CD14-positive monocyte (primary cell): ENCODE measurements at regions not wholly inside any gene's neighbourhood (a gene's known extent, or its start where the extent isn't known, plus 50 kb on each side); places are given as distances from the start of the nearest gene placed in this dataset.

ENCODE experiments used
- DNase-seq, 3 donors: peaks; one replicate each; pipeline ENCODE4 v3.0.0-alpha.2; 2011 to 2022
- H2AFZ ChIP-seq: 2 replicates; pipeline ENCODE4 v1.6.0; 2012; ENCODE audit warnings: mild to moderate bottlenecking, low read depth, low read length, inconsistent platforms; ENCODE audit not compliant: insufficient read depth, poor library complexity, severe bottlenecking
- H3K27ac ChIP-seq, 2 donors: 1 replicate in 1 of 2; 2 replicates in 1 of 2; pipeline ENCODE4 v1.5.1; 2012 to 2013; ENCODE audit warnings: low read length in 2 of 2, control low read depth in 1 of 2, inconsistent platforms in 1 of 2, low read depth in 1 of 2, mild to moderate bottlenecking in 1 of 2
- H3K27me3 ChIP-seq, 2 donors: one replicate each; pipeline versions ENCODE4 v1.6.0 to v1.6.1; 2011 to 2013; ENCODE audit warnings: low read length in 2 of 2; ENCODE audit not compliant: control insufficient read depth in 2 of 2, insufficient read depth in 2 of 2
- H3K36me3 ChIP-seq, 2 donors: replicated peaks in 1 of 2; 1 replicate in 1 of 2; 2 replicates in 1 of 2; pipeline versions ENCODE4 v1.5.1 to v1.6.1; 2012 to 2013; ENCODE audit warnings: low read length in 2 of 2, control low read depth in 1 of 2, inconsistent platforms in 1 of 2, mild to moderate bottlenecking in 1 of 2; ENCODE audit not compliant: insufficient read depth in 2 of 2, control insufficient read depth in 1 of 2
- H3K4me1 ChIP-seq, 2 donors: 1 replicate in 1 of 2; 2 replicates in 1 of 2; pipeline versions ENCODE4 v1.5.1 to v1.6.1; 2012 to 2013; ENCODE audit warnings: low read length in 2 of 2, control low read depth in 1 of 2, inconsistent platforms in 1 of 2, mild to moderate bottlenecking in 1 of 2, moderate library complexity in 1 of 2; ENCODE audit not compliant: insufficient read depth in 2 of 2, control insufficient read depth in 1 of 2
- H3K4me2 ChIP-seq: replicated peaks from 2 replicates; pipeline ENCODE3; 2012; ENCODE audit warnings: low read length, moderate library complexity, mild to moderate bottlenecking; ENCODE audit not compliant: poor library complexity, severe bottlenecking; ENCODE audit errors: extremely low read depth
- H3K4me3 ChIP-seq, 3 experiments: fragments of 200-600 bp in 1 of 3; sonication (generic) in 1 of 3; replicated peaks in 1 of 3; 1 replicate in 2 of 3; 2 replicates in 1 of 3; pipeline ENCODE4 v1.5.1; 2011 to 2013; ENCODE audit warnings: low read length in 3 of 3, mild to moderate bottlenecking in 3 of 3, control low read depth in 2 of 3, low read depth in 2 of 3, inconsistent platforms in 1 of 3, moderate library complexity in 1 of 3
- H3K79me2 ChIP-seq: 2 replicates; pipeline ENCODE4 v1.6.0; 2012; ENCODE audit warnings: mild to moderate bottlenecking, control low read depth, inconsistent platforms, low read length, moderate library complexity; ENCODE audit not compliant: insufficient read depth
- H3K9ac ChIP-seq: 2 replicates; pipeline ENCODE4 v1.6.0; 2017; ENCODE audit warnings: low read length, mild to moderate bottlenecking; ENCODE audit not compliant: insufficient read depth, poor library complexity, severe bottlenecking
- H3K9me3 ChIP-seq, 2 donors: replicated peaks in 1 of 2; 1 replicate in 1 of 2; 2 replicates in 1 of 2; pipeline versions ENCODE4 v1.5.1 to v1.6.1; 2012 to 2013; ENCODE audit warnings: low read length in 2 of 2, control low read depth in 1 of 2; ENCODE audit not compliant: control insufficient read depth in 1 of 2, insufficient read depth in 1 of 2
- H4K20me1 ChIP-seq: 2 replicates; pipeline ENCODE4 v1.6.0; 2012; ENCODE audit warnings: mild to moderate bottlenecking, low read length, control low read depth, moderate library complexity; ENCODE audit not compliant: insufficient read depth
- H3K27ac Mint-ChIP-seq, 7 donors: one replicate each; pipeline ENCODE4 v1.8.0; 2020; ENCODE audit warnings: mild to moderate bottlenecking in 7 of 7, mixed read lengths in 7 of 7, moderate library complexity in 6 of 7, inconsistent platforms in 2 of 7
- H3K27me3 Mint-ChIP-seq, 3 donors: one replicate each; pipeline ENCODE4 v1.8.0; 2021 to 2022; ENCODE audit warnings: low read depth in 3 of 3, mild to moderate bottlenecking in 3 of 3, mixed read lengths in 3 of 3, moderate library complexity in 3 of 3, inconsistent platforms in 1 of 3
- H3K36me3 Mint-ChIP-seq, 2 donors: one replicate each; pipeline ENCODE4 v1.8.0; 2020; ENCODE audit warnings: mixed read lengths in 2 of 2, inconsistent platforms in 1 of 2, mild to moderate bottlenecking in 1 of 2
- H3K4me1 Mint-ChIP-seq: one replicate; pipeline ENCODE4 v1.8.0; 2020; ENCODE audit warnings: mild to moderate bottlenecking, mixed read lengths
- H3K4me3 Mint-ChIP-seq, 2 donors: one replicate each; pipeline ENCODE4 v1.8.0; 2020; ENCODE audit warnings: mild to moderate bottlenecking in 2 of 2, mixed read lengths in 2 of 2, moderate library complexity in 1 of 2
- H3K9me3 Mint-ChIP-seq, 7 donors: one replicate each; pipeline ENCODE4 v1.8.0; 2020 to 2022; ENCODE audit warnings: mixed read lengths in 7 of 7, mild to moderate bottlenecking in 6 of 7, moderate library complexity in 6 of 7, inconsistent platforms in 2 of 7
- CTCF ChIP-seq: fragments of 200-600 bp; IDR thresholded peaks from one replicate; pipeline ENCODE4 v1.8.0; 2022; ENCODE audit warnings: antibody characterized with exemption, mild to moderate bottlenecking
- WGBS: methylation state at CpG from one replicate; pipeline ENCODE4 v1.1.5; 2013; ENCODE audit warnings: missing lambda C conversion rate; ENCODE audit not compliant: insufficient coverage; 5-methylcytosine and 5-hydroxymethylcytosine counted together
- intact Hi-C, 2 donors: fragments of 100-400 bp; cut with micrococcal nuclease; formaldehyde crosslinking; loops; one replicate each; pipeline versions ENCODE4 v1.15.0 to v1.15.1; 2023

GRCh38 chr9:24242576-24242975 lies 303.1 kb downstream of the IZUMO3 start:
- H3K9me3 Mint-ChIP-seq, result peaks cover 0 to 5% (median 0%) of the 10 kb centered on the region in 7 donors
- H3K4me2 ChIP-seq, result no peak overlapping the region
- no peaks in the 10 kb centered on the region for H3K27me3 Mint-ChIP-seq
- WGBS, result no CpG with 5 or more reads among the region's 3 CpGs
- no peak for TF ChIP-seq CTCF
- intact Hi-C loops, result no loop called here
- no peak overlapping the region for H3K4me3 ChIP-seq
- no peaks in the 10 kb centered on the region for H3K36me3 ChIP-seq
- H3K4me3 Mint-ChIP-seq, result no peak overlapping the region
- DNase-seq, result no peak
- no peaks in the 10 kb centered on the region for H3K79me2 ChIP-seq
- no peaks in the 10 kb centered on the region for H3K9me3 ChIP-seq
- H3K27ac Mint-ChIP-seq, result no peak overlapping the region
- H4K20me1 ChIP-seq, result no peaks in the 10 kb centered on the region
- H3K4me1 Mint-ChIP-seq, result no peaks in the 10 kb centered on the region
- H3K4me1 ChIP-seq, result no peaks in the 10 kb centered on the region
- no peaks in the 10 kb centered on the region for H3K27me3 ChIP-seq
- H3K9ac ChIP-seq, result no peak overlapping the region
- H3K27ac ChIP-seq, result no peak overlapping the region
- H3K36me3 Mint-ChIP-seq, result no peaks in the 10 kb centered on the region
- H2AFZ ChIP-seq, result no peak overlapping the region

GRCh38 chr9:24218656-24219055 lies 327.0 kb downstream of the IZUMO3 start:
- peaks cover 0 to 3% of the 10 kb centered on the region in 2 donors for H3K9me3 ChIP-seq
- TF ChIP-seq CTCF, result no peak
- no peaks in the 10 kb centered on the region for H3K27me3 Mint-ChIP-seq
- no peaks in the 10 kb centered on the region for H3K36me3 Mint-ChIP-seq
- no peak overlapping the region for H3K4me2 ChIP-seq
- no peak overlapping the region for H3K4me3 Mint-ChIP-seq
- intact Hi-C loops, result no loop called here
- H3K27me3 ChIP-seq, result no peaks in the 10 kb centered on the region
- H3K27ac ChIP-seq, result no peak overlapping the region
- H3K4me3 ChIP-seq, result no peak overlapping the region
- H3K79me2 ChIP-seq, result no peaks in the 10 kb centered on the region
- H3K9ac ChIP-seq, result no peak overlapping the region
- no peaks in the 10 kb centered on the region for H4K20me1 ChIP-seq
- no peak overlapping the region for H3K27ac Mint-ChIP-seq
- DNase-seq, result no peak
- no peaks in the 10 kb centered on the region for H3K4me1 ChIP-seq
- H3K9me3 Mint-ChIP-seq, result peaks cover 0 to 4% (median 2%) of the 10 kb centered on the region in 7 donors
- WGBS, result no CpG with 5 or more reads among the region's 2 CpGs
- no peaks in the 10 kb centered on the region for H3K36me3 ChIP-seq
- H2AFZ ChIP-seq, result no peak overlapping the region
- H3K4me1 Mint-ChIP-seq, result no peaks in the 10 kb centered on the region
